CD4-positive, alpha-beta T cell (primary cell): ENCODE measurements at regions not wholly inside any gene's neighbourhood (a gene's known extent, or its start where the extent isn't known, plus 50 kb on each side); places are given as distances from the start of the nearest gene placed in this dataset.

Source experiments
- ATAC-seq: fragments of 200-7000 bp; cut with Tn5 transposase; one replicate; pipeline ENCODE4 v1.10.0; 2022; ENCODE audit warnings: mild to moderate bottlenecking; ENCODE audit not compliant: poor library complexity
- CTCF ChIA-PET: fragments of 350-600 bp; sonication (Branson Sonifier 250); formaldehyde crosslinking; loops from one replicate; lab custom pipeline; 2021; ENCODE audit warnings: antibody characterized with exemption, inconsistent platforms; lab: Charles Lee
- POLR2A ChIA-PET: fragments of 350-600 bp; sonication (Branson Sonifier 250); formaldehyde crosslinking; loops from one replicate; lab custom pipeline; 2021; ENCODE audit warnings: antibody characterized with exemption, inconsistent platforms; lab: Charles Lee
- DNase-seq, 14 experiments: peaks; one replicate each; pipeline ENCODE4 v3.0.0-alpha.2; 2013 to 2020; ENCODE audit warnings: mixed read lengths in 2 of 14
- H3K27ac ChIP-seq, 2 donors: one replicate each; pipeline versions ENCODE4 v1.5.1 to v1.7.0; 2013; ENCODE audit warnings: low read length in 2 of 2, low read depth in 1 of 2, mild to moderate bottlenecking in 1 of 2
- H3K27me3 ChIP-seq, 2 experiments: 1 replicate in 1 of 2; 2 replicates in 1 of 2; pipeline versions ENCODE4 v1.6.1 to v1.7.0; 2013; ENCODE audit warnings: low read length in 2 of 2, control low read depth in 1 of 2, mild to moderate bottlenecking in 1 of 2, moderate library complexity in 1 of 2; ENCODE audit not compliant: insufficient read depth in 2 of 2, control insufficient read depth in 1 of 2
- H3K36me3 ChIP-seq: one replicate; pipeline ENCODE4 v1.6.1; 2013; ENCODE audit warnings: low read length, control low read depth; ENCODE audit not compliant: insufficient read depth
- H3K4me1 ChIP-seq: one replicate; pipeline ENCODE4 v1.6.1; 2013; ENCODE audit warnings: low read length, control low read depth; ENCODE audit not compliant: insufficient read depth
- H3K4me3 ChIP-seq: one replicate; pipeline ENCODE4 v1.5.1; 2013; ENCODE audit warnings: mild to moderate bottlenecking, low read length, moderate library complexity
- H3K9me3 ChIP-seq, 2 experiments: 1 replicate in 1 of 2; 2 replicates in 1 of 2; pipeline versions ENCODE4 v1.6.1 to v1.7.0; 2013; ENCODE audit warnings: low read length in 2 of 2, mild to moderate bottlenecking in 2 of 2, control low read depth in 1 of 2, moderate library complexity in 1 of 2; ENCODE audit not compliant: control insufficient read depth in 1 of 2, insufficient read depth in 1 of 2
- H3K27ac Mint-ChIP-seq: one replicate; pipeline ENCODE4 v1.8.0; 2020; ENCODE audit warnings: mixed read lengths
- H3K27me3 Mint-ChIP-seq: one replicate; pipeline ENCODE4 v1.8.0; 2021; ENCODE audit warnings: mixed read lengths
- H3K36me3 Mint-ChIP-seq: one replicate; pipeline ENCODE4 v1.8.0; 2021; ENCODE audit warnings: low read depth, mixed read lengths
- H3K4me1 Mint-ChIP-seq: one replicate; pipeline ENCODE4 v1.8.0; 2021; ENCODE audit warnings: low read depth, mixed read lengths
- H3K4me3 Mint-ChIP-seq: one replicate; pipeline ENCODE4 v1.8.0; 2020; ENCODE audit warnings: mild to moderate bottlenecking, mixed read lengths
- H3K9me3 Mint-ChIP-seq: one replicate; pipeline ENCODE4 v1.8.0; 2020; ENCODE audit warnings: mixed read lengths
- intact Hi-C, 2 experiments: fragments of 100-400 bp; cut with DNase I in 1 of 2; cut with micrococcal nuclease in 1 of 2; formaldehyde crosslinking; loops; one replicate each; pipeline versions ENCODE4 v1.15.1 to v1.9.0; 2023 to 2025; cut with DNase I, micrococcal nuclease
- TF ChIP-seq, protein P1 (sequence below): fragments of 200-600 bp; IDR thresholded peaks from one replicate; pipeline ENCODE4 v1.8.0; 2022; ENCODE audit warnings: antibody characterized with exemption, mild to moderate bottlenecking

DNA sequence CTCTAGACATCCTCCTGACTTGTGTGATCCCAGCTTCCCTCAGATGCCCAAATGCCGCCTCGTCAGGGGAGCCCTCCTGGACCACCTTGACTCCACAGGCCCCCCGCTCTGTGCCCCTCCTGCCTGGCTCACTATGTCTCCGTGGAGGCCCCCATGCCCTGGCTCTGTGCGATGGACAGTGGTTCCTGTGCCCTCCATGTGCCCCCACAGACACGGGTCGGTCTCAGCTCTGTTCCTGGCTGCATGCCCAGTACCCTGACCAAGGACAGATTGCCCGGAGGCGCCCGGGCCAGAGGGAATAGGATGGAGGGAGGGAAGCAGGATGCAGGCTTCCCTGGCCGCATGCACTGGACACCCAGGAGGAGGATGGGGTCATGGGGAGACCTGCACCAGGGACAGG is 1274.6 kb downstream of the BRD1 start:
- H3K27ac Mint-ChIP-seq = no peak overlapping the region
- no peaks in the 10 kb centered on the region for H3K4me1 ChIP-seq
- no peaks in the 10 kb centered on the region for H3K27me3 ChIP-seq
- ATAC-seq (no peak), DNase-seq (no peak)
- ChIA-PET CTCF (no interaction called here), POLR2A (no interaction called here)
- TF ChIP-seq, protein P1, sequence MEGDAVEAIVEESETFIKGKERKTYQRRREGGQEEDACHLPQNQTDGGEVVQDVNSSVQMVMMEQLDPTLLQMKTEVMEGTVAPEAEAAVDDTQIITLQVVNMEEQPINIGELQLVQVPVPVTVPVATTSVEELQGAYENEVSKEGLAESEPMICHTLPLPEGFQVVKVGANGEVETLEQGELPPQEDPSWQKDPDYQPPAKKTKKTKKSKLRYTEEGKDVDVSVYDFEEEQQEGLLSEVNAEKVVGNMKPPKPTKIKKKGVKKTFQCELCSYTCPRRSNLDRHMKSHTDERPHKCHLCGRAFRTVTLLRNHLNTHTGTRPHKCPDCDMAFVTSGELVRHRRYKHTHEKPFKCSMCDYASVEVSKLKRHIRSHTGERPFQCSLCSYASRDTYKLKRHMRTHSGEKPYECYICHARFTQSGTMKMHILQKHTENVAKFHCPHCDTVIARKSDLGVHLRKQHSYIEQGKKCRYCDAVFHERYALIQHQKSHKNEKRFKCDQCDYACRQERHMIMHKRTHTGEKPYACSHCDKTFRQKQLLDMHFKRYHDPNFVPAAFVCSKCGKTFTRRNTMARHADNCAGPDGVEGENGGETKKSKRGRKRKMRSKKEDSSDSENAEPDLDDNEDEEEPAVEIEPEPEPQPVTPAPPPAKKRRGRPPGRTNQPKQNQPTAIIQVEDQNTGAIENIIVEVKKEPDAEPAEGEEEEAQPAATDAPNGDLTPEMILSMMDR = no peak
- H3K36me3 ChIP-seq = no peaks in the 10 kb centered on the region
- no peaks in the 10 kb centered on the region for H3K9me3 Mint-ChIP-seq
- intact Hi-C loops = no loop called here
- H3K4me3 Mint-ChIP-seq = no peak overlapping the region
- peaks cover 0 to 25% of the 10 kb centered on the region in 2 experiments for H3K9me3 ChIP-seq
- no peak overlapping the region for H3K4me3 ChIP-seq
- no peaks in the 10 kb centered on the region for H3K27me3 Mint-ChIP-seq
- no peak overlapping the region for H3K27ac ChIP-seq
- no peaks in the 10 kb centered on the region for H3K36me3 Mint-ChIP-seq
- H3K4me1 Mint-ChIP-seq = no peaks in the 10 kb centered on the region

DNA sequence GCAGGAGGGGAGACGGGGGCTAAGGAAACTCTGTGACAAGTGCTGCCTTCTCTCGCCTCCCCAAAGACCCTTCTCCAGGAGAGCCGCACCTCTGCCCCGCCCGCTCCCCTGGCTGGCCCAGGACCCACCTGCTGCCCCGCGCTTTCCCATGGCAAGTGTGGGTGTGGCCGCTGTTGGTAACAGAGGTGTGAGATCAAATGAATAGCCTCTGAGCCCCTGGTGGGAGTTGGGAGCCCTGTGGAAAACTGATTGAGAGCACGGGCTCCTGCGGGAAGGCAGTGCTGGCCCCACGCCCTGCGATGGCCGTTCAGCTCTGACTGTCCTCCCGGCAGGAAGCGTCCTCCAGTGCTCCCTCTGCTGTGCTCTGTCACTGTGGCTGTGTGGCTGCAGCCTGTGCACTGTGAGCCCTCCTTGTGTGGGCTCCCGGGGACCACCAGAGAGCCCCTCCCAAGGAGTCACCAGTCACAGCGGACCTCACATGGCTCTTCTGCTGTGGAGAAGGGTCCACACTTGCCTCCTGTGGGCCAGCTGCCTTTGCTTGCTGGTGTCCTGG is 1275.9 kb downstream of the BRD1 start:
- ChIA-PET CTCF (no interaction called here), POLR2A (no interaction called here)
- H3K9me3 Mint-ChIP-seq = no peaks in the 10 kb centered on the region
- H3K4me1 ChIP-seq = no peaks in the 10 kb centered on the region
- H3K4me3 ChIP-seq = no peak overlapping the region
- H3K4me3 Mint-ChIP-seq = no peak overlapping the region
- no peaks in the 10 kb centered on the region for H3K36me3 Mint-ChIP-seq
- H3K4me1 Mint-ChIP-seq = no peaks in the 10 kb centered on the region
- intact Hi-C loops = no loop called here
- TF ChIP-seq, protein P1 = no peak
- ATAC-seq (no peak), DNase-seq (no peak)
- no peaks in the 10 kb centered on the region for H3K27me3 ChIP-seq
- H3K27ac ChIP-seq = no peak overlapping the region
- H3K36me3 ChIP-seq = no peaks in the 10 kb centered on the region
- no peaks in the 10 kb centered on the region for H3K27me3 Mint-ChIP-seq
- peaks cover 0 to 14% of the 10 kb centered on the region in 2 experiments for H3K9me3 ChIP-seq
- no peak overlapping the region for H3K27ac Mint-ChIP-seq

DNA sequence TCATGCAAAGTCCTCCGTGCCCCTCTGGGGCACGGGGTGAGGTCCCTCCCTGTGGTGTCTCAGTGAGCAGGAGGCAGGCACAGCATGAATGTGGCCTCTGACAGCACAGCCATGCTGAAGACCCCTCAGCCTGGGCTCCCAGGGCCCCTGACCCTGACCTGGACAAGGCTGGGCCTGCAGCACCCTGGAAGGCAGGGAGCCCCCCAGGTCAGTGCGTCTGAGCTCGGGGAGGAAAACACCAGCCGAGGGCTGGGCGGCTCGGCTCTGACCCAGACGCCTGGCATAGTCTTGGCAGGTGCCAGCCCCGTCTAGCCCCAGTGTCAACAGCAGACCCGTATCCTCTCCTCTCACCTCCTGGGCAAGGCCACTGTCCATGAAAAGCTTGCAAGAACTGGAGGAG is 1276.6 kb downstream of the BRD1 start:
- intact Hi-C loops = no loop called here
- Histone ChIP-seq H3K9me3 (peaks cover 0 to 11% of the 10 kb centered on the region in 2 experiments), H3K27ac (no peak overlapping the region), H3K36me3 (no peaks in the 10 kb centered on the region), H3K4me3 (no peak overlapping the region), H3K27me3 (no peaks in the 10 kb centered on the region), H3K4me1 (no peaks in the 10 kb centered on the region)
- Mint-ChIP-seq H3K27ac (no peak overlapping the region), H3K9me3 (no peaks in the 10 kb centered on the region), H3K4me3 (no peak overlapping the region), H3K27me3 (no peaks in the 10 kb centered on the region), H3K4me1 (no peaks in the 10 kb centered on the region), H3K36me3 (no peaks in the 10 kb centered on the region)
- TF ChIP-seq, protein P1 = no peak
- DNase-seq (no peak), ATAC-seq (no peak)
- CTCF ChIA-PET = no interaction called here
- POLR2A ChIA-PET = no interaction called here
